Right lobe of liver (tissue), 4 donors: ENCODE measurements at regions not wholly inside any gene's neighbourhood (a gene's known extent, or its start where the extent isn't known, plus 50 kb on each side); places are given as distances from the start of the nearest gene placed in this dataset.
A peak's percentile ranks its signal among the peaks of the same experiment; 100 is the strongest.

Experiments used
- POLR2A ChIP-seq: fragments of 450-650 bp; IDR thresholded peaks from one replicate; pipeline ENCODE4 v1.6.1; 2017; ENCODE audit warnings: antibody characterized with exemption, mild to moderate bottlenecking
- TF ChIP-seq, protein P1 (sequence below), 4 donors: fragments of 200-600 bp in 3 of 4; fragments of 450-650 bp in 1 of 4; IDR thresholded peaks; one replicate each; pipeline versions ENCODE4 v1.5.1 to v1.8.0; 2016 to 2022; ENCODE audit warnings: antibody characterized with exemption in 4 of 4, mild to moderate bottlenecking in 2 of 4
- donor health status: DM: no; HTN: no; CAD: no.
- donor health status: DM: no; HTN: no; CAD: no.
- donor health status: DM: no; HTN: yes; CAD: no.

DNA sequence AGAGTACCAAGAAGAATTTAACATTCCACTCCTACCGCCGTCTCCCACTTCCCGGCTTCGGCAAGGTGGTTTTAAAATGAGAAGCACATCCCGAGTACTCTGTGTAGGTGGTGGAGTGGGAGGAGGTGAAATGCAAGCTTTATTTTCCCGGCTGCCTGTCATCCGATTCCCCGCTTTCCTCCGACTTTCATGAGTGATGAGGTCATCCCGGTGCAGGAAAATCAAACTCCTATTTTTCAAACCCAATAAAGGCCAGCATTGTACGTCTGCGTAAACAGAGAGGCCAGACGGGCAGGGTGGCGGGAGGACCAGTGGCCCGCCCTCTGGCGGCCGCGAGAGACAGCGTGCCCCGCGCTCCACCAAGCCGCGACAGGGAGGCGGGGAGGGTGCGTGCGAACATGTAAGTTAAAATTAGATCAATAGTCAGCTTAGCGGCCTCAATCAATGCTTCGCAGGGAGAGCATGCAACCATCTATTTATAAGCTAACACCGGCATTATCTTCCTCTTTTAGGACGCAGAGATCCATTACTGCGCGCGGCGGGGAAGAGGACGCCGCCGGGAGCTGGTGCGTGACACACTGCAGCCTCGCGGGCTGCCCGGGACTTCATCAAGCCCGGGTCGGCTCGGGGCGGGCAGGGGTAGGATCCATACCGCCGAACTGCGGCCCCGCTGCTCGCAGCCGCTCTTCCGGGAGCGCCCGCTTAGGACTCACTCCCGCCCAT, 163.3 kb downstream of the CD47 start:
- TF ChIP-seq POLR2A, result no peak
- TF ChIP-seq, protein P1, sequence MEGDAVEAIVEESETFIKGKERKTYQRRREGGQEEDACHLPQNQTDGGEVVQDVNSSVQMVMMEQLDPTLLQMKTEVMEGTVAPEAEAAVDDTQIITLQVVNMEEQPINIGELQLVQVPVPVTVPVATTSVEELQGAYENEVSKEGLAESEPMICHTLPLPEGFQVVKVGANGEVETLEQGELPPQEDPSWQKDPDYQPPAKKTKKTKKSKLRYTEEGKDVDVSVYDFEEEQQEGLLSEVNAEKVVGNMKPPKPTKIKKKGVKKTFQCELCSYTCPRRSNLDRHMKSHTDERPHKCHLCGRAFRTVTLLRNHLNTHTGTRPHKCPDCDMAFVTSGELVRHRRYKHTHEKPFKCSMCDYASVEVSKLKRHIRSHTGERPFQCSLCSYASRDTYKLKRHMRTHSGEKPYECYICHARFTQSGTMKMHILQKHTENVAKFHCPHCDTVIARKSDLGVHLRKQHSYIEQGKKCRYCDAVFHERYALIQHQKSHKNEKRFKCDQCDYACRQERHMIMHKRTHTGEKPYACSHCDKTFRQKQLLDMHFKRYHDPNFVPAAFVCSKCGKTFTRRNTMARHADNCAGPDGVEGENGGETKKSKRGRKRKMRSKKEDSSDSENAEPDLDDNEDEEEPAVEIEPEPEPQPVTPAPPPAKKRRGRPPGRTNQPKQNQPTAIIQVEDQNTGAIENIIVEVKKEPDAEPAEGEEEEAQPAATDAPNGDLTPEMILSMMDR (IDR thresholded peaks at IDR 0.05), result peak; percentile 74 to 96 (median 90)
